ENCODE measurements at regions not wholly inside any gene's neighbourhood (a gene's known extent, or its start where the extent isn't known, plus 50 kb on each side); places are given as distances from the start of the nearest gene placed in this dataset.

- TF ChIP-seq EZH2 (IDR thresholded peaks at IDR 0.05; ENCODE audit: borderline replicate concordance, low read depth, low read length, severe bottlenecking) (no peak), CTCF (IDR thresholded peaks at IDR 0.05; ENCODE audit: borderline replicate concordance, extremely low read depth, low read length, poor library complexity, severe bottlenecking) (no peak)
These were observed 1151.6 kb upstream of the CDH6 start for GRCh38 chr5:30041831-30042385.

Measured in DND-41 (cell line).